ENCODE measurements at regions not wholly inside any gene's neighbourhood (a gene's known extent, or its start where the extent isn't known, plus 50 kb on each side); places are given as distances from the start of the nearest gene placed in this dataset.

DNA sequence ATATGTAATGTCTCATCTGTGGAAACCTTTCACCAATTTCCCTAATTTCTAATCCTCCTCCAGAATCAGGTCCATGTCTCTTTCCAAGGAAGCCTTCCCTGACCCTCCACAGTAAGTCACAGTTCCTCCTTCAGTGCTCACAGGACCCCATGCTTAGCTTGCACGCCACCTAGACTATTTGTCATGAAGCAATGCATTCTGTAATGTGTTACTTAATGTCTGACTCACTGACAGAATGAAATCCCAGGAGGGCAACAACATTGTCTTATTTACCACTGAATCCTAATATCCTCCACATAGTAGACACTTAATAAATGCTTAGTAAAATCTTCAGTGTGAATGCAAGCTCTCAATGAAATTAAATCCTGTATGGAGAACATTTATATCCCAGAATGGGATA, 245.9 kb upstream of the PLD5 start:
- no peaks in the 10 kb centered on the region for H3K27me3 Mint-ChIP-seq (ENCODE audit: insufficient read depth, low read depth, poor library complexity)
- H3K27ac Mint-ChIP-seq: no peak overlapping the region
- TF ChIP-seq REST (IDR thresholded peaks at IDR 0.05; ENCODE audit: unreplicated experiment) (no peak), EZH2phosphoT487 (IDR thresholded peaks at IDR 0.05; ENCODE audit: unreplicated experiment) (no peak), NANOG (IDR thresholded peaks at IDR 0.05; ENCODE audit: borderline replicate concordance) (no peak), JUNB (IDR thresholded peaks at IDR 0.05; ENCODE audit: unreplicated experiment) (no peak), ZNF114 (CRISPR knock-in tag; IDR thresholded peaks at IDR 0.05) (no peak), CREB1 (CRISPR knock-in tag; IDR thresholded peaks at IDR 0.05; ENCODE audit: low read depth) (no peak), POLR2AphosphoS5 (IDR thresholded peaks at IDR 0.05; ENCODE audit: low read depth) (no peak), ZNF331 (CRISPR knock-in tag; IDR thresholded peaks at IDR 0.05; ENCODE audit: low read depth) (no peak), STAT1 (IDR thresholded peaks at IDR 0.05; ENCODE audit: unreplicated experiment) (no peak), EZH2 (IDR thresholded peaks at IDR 0.05; ENCODE audit: low read depth, unreplicated experiment) (no peak)
- TF ChIP-seq, protein P1, sequence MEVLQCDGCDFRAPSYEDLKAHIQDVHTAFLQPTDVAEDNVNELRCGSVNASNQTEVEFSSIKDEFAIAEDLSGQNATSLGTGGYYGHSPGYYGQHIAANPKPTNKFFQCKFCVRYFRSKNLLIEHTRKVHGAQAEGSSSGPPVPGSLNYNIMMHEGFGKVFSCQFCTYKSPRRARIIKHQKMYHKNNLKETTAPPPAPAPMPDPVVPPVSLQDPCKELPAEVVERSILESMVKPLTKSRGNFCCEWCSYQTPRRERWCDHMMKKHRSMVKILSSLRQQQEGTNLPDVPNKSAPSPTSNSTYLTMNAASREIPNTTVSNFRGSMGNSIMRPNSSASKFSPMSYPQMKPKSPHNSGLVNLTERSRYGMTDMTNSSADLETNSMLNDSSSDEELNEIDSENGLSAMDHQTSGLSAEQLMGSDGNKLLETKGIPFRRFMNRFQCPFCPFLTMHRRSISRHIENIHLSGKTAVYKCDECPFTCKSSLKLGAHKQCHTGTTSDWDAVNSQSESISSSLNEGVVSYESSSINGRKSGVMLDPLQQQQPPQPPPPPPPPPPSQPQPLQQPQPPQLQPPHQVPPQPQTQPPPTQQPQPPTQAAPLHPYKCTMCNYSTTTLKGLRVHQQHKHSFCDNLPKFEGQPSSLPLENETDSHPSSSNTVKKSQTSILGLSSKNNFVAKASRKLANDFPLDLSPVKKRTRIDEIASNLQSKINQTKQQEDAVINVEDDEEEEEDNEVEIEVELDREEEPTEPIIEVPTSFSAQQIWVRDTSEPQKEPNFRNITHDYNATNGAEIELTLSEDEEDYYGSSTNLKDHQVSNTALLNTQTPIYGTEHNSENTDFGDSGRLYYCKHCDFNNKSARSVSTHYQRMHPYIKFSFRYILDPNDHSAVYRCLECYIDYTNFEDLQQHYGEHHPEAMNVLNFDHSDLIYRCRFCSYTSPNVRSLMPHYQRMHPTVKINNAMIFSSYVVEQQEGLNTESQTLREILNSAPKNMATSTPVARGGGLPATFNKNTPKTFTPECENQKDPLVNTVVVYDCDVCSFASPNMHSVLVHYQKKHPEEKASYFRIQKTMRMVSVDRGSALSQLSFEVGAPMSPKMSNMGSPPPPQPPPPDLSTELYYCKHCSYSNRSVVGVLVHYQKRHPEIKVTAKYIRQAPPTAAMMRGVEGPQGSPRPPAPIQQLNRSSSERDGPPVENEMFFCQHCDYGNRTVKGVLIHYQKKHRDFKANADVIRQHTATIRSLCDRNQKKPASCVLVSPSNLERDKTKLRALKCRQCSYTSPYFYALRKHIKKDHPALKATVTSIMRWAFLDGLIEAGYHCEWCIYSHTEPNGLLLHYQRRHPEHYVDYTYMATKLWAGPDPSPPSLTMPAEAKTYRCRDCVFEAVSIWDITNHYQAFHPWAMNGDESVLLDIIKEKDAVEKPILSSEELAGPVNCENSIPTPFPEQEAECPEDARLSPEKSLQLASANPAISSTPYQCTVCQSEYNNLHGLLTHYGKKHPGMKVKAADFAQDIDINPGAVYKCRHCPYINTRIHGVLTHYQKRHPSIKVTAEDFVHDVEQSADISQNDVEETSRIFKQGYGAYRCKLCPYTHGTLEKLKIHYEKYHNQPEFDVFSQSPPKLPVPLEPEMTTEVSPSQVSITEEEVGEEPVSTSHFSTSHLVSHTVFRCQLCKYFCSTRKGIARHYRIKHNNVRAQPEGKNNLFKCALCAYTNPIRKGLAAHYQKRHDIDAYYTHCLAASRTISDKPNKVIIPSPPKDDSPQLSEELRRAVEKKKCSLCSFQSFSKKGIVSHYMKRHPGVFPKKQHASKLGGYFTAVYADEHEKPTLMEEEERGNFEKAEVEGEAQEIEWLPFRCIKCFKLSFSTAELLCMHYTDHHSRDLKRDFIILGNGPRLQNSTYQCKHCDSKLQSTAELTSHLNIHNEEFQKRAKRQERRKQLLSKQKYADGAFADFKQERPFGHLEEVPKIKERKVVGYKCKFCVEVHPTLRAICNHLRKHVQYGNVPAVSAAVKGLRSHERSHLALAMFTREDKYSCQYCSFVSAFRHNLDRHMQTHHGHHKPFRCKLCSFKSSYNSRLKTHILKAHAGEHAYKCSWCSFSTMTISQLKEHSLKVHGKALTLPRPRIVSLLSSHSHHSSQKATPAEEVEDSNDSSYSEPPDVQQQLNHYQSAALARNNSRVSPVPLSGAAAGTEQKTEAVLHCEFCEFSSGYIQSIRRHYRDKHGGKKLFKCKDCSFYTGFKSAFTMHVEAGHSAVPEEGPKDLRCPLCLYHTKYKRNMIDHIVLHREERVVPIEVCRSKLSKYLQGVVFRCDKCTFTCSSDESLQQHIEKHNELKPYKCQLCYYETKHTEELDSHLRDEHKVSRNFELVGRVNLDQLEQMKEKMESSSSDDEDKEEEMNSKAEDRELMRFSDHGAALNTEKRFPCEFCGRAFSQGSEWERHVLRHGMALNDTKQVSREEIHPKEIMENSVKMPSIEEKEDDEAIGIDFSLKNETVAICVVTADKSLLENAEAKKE (CRISPR knock-in tag; IDR thresholded peaks at IDR 0.05): no peak
- TF ChIP-seq, protein P2, sequence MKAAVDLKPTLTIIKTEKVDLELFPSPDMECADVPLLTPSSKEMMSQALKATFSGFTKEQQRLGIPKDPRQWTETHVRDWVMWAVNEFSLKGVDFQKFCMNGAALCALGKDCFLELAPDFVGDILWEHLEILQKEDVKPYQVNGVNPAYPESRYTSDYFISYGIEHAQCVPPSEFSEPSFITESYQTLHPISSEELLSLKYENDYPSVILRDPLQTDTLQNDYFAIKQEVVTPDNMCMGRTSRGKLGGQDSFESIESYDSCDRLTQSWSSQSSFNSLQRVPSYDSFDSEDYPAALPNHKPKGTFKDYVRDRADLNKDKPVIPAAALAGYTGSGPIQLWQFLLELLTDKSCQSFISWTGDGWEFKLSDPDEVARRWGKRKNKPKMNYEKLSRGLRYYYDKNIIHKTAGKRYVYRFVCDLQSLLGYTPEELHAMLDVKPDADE (IDR thresholded peaks at IDR 0.05): no peak
- TF ChIP-seq, protein P3, sequence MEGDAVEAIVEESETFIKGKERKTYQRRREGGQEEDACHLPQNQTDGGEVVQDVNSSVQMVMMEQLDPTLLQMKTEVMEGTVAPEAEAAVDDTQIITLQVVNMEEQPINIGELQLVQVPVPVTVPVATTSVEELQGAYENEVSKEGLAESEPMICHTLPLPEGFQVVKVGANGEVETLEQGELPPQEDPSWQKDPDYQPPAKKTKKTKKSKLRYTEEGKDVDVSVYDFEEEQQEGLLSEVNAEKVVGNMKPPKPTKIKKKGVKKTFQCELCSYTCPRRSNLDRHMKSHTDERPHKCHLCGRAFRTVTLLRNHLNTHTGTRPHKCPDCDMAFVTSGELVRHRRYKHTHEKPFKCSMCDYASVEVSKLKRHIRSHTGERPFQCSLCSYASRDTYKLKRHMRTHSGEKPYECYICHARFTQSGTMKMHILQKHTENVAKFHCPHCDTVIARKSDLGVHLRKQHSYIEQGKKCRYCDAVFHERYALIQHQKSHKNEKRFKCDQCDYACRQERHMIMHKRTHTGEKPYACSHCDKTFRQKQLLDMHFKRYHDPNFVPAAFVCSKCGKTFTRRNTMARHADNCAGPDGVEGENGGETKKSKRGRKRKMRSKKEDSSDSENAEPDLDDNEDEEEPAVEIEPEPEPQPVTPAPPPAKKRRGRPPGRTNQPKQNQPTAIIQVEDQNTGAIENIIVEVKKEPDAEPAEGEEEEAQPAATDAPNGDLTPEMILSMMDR (conservative IDR thresholded peaks at IDR 0.05; ENCODE audit: low read depth in 2 of 2): no peak

More for the DNA sequence above, 245.9 kb upstream of the PLD5 start:
- Histone ChIP-seq H3F3A (replicated peaks; ENCODE audit: low read depth) (no peaks in the 10 kb centered on the region), H3K36me3 (ENCODE audit: insufficient read depth) (no peaks in the 10 kb centered on the region), H2AFZ (no peak overlapping the region), H3K27ac (ENCODE audit: low read depth) (no peak overlapping the region), H4K20me1 (replicated peaks; ENCODE audit: insufficient read depth) (no peaks in the 10 kb centered on the region), H3K4me3 (no peak overlapping the region), H3K27me3 (ENCODE audit: insufficient read depth) (no peaks in the 10 kb centered on the region), H3K9me2 (ENCODE audit: insufficient read depth) (peaks cover 7% of the 10 kb centered on the region; the same call in 1 of the 2 replicates), H3K4me2 (no peak overlapping the region), H3K79me2 (replicated peaks; ENCODE audit: insufficient read depth) (no peaks in the 10 kb centered on the region), H3K4me1 (ENCODE audit: insufficient read depth) (no peaks in the 10 kb centered on the region; the same call in 1 of the 2 replicates)
- Mint-ChIP-seq H3K36me3 (ENCODE audit: low read depth) (no peaks in the 10 kb centered on the region; the same call in 2 of the 3 replicates), H3K9me3 (peaks cover 17% of the 10 kb centered on the region; the same call in 2 of the 3 replicates), H3K4me3 (no peak overlapping the region), H3K4me1 (no peaks in the 10 kb centered on the region)
- DNase-seq (ENCODE audit: low spot score) (no peak), ATAC-seq (no peak)

Measured in GM23338 (cell line).